Choroid plexus epithelial cell (primary cell): ENCODE measurements at regions not wholly inside any gene's neighbourhood (a gene's known extent, or its start where the extent isn't known, plus 50 kb on each side); places are given as distances from the start of the nearest gene placed in this dataset.
"Not testable (repeated sequence)": the region's sequence is repeated elsewhere in the genome, so short reads cannot be mapped to it uniquely, and the experiment has no call there.

Experiments
- DNase-seq: peaks from one replicate; pipeline ENCODE4 v3.0.0-alpha.2; 2010; ENCODE audit warnings: low read depth
- H3K4me3 ChIP-seq: 2 replicates; pipeline ENCODE4 v1.5.1; 2011; ENCODE audit warnings: low read depth, mild to moderate bottlenecking, control low read depth, low read length, moderate library complexity
- TF ChIP-seq, protein P1 (sequence below): conservative IDR thresholded peaks from 2 replicates; pipeline ENCODE4 v1.5.1; 2011; ENCODE audit warnings: low read depth, mild to moderate bottlenecking, control low read depth, inconsistent platforms, low read length, moderate library complexity

DNA sequence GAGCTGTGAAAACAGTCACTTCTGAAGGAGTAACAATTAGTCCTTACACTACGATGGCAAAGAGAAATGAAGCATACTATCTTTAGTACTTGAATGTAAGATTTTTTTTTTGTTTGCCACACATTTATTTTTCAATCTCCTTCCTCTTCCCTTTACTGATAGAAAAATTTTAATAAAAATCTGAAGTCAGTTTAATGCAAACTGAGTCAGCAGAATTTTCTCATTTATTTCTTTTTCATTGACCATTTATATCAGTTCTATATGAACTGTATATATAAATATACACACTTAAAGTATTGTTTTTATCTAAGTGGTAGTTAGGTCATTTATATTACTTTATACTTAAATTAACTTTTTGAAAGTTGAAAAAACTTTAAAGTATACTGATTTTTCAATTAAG is 1009.1 kb upstream of the SPRY2 start:
- no peak for DNase-seq
- H3K4me3 ChIP-seq: no peak overlapping the region

DNA sequence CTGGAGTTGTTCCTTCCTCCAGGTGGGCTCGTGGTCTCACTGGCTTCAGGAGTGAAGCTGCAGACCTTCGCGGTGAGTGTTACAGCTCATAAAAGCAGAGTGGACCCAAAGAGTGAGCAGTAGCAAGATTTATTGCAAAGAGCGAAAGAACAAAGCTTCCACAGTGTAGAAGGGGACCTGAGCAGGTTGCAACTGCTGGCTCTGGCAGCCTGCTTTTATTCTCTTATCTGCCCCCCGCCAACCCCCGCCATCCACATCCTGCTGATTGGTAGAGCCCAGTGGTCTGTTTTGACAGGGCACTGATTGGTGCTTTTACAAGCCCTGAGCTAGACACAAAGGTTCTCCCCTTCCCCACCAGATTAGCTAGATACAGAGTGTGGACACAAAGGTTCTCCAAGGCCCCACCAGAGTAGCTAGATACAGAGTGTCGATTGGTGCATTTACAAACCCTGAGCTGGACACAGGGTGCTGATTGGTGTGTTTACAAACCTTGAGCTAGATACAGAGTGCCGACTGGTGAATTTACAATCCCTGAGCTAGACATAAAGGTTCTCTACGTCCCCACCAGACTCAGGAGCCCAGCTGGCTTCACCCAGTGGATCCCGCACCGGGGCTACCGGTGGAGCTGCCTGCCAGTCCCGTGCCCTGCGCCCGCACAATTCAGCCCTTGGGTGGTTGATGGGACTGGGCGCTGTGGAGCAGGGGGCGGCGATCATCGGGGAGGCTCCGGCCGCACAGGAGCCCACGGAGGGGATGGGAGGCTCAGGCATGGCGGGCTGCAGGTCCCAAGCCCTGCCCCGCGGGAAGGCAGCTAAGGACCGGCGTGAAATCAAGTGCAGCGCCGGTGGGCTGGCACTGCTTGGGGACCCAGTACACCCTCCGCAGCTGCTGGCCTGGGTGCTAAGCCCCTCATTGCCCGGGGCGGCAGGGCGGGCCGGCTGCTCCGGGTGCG is 999.5 kb upstream of the SPRY2 start:
- not testable (repeated sequence) for H3K4me3 ChIP-seq, DNase-seq

More for the DNA sequence above, 1009.1 kb upstream of the SPRY2 start:
- TF ChIP-seq, protein P1, sequence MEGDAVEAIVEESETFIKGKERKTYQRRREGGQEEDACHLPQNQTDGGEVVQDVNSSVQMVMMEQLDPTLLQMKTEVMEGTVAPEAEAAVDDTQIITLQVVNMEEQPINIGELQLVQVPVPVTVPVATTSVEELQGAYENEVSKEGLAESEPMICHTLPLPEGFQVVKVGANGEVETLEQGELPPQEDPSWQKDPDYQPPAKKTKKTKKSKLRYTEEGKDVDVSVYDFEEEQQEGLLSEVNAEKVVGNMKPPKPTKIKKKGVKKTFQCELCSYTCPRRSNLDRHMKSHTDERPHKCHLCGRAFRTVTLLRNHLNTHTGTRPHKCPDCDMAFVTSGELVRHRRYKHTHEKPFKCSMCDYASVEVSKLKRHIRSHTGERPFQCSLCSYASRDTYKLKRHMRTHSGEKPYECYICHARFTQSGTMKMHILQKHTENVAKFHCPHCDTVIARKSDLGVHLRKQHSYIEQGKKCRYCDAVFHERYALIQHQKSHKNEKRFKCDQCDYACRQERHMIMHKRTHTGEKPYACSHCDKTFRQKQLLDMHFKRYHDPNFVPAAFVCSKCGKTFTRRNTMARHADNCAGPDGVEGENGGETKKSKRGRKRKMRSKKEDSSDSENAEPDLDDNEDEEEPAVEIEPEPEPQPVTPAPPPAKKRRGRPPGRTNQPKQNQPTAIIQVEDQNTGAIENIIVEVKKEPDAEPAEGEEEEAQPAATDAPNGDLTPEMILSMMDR: no peak

DNA sequence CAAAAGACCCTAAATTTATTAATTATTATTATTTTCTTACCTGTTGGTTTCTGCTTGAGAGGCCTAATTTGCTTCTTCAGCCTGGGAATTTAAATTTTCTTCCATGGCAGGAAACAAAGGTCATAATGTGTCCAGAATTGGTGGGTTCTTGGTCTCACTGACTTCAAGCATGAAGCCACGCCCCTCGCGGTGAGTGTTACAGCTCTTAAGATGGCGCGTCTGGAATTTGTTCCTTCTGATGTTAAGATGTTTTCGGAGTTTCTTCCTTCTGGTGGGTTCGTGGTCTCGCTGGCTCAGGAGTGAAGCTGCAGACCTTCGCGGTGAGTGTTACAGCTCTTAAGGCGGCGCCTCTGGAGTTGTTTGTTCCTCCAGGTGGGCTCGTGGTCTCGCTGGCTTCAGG is 998.7 kb upstream of the SPRY2 start:
- not testable (repeated sequence) for H3K4me3 ChIP-seq, DNase-seq

DNA sequence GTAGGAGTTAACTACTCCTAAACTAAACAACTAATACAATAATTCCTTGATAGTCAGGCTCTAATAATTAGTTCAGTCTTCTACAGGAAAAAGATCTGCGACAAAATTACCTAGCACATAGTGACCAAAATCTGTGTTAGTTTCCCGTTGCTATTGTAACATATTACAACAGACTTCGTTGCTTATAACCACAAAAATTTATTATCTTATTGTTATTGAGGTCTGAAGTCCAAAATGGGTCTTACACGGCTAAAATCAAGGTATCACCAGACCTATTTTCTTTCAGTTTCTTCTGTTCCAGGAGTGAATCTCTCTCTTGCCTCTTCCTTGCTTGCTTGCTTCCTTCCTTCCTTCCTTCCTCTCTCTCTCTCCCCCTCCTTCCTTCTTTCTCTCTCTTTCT is 993.6 kb upstream of the SPRY2 start:
- DNase-seq: no peak
- no peak overlapping the region for H3K4me3 ChIP-seq
- TF ChIP-seq, protein P1: no peak

DNA sequence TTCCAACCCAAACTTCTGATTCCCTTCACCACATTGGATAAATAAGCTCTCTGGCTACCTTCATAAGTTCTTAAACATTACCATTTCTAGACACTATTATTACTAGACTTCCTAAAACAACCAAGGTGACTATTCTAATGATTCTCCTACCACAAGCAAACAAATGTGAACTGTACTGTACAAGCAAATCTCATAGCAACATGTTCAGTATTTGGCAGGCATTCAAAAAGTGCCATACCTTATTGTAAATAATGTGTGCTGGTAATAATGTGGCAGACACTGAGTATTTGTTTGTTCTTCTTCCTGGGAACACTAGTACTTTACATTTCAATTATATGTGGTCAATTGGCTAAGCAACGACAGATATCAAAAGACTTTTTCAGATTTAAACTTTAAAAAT is 986.0 kb upstream of the SPRY2 start:
- H3K4me3 ChIP-seq: no peak overlapping the region
- TF ChIP-seq, protein P1: no peak
- DNase-seq: no peak

DNA sequence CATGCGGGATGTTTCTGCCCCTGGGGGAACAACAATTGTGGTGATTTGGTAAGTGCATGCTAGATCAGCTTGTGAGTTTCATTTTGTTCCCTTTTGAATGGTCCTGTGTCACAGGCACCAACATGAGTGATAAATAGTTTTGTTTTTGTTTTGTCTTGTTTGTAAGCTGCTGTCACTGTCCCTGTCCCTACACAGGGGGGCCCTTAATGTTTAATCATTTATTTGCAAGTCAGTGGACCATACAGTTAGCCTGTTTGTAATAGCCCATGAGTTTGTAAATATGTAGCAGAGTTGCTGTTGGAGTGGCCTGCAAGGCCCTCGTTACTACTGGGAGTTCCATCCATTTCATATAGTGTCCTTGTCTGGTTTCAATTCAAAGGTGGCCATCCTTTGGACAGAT is 979.6 kb upstream of the SPRY2 start:
- TF ChIP-seq, protein P1: no peak
- H3K4me3 ChIP-seq: no peak overlapping the region
- no peak for DNase-seq

DNA sequence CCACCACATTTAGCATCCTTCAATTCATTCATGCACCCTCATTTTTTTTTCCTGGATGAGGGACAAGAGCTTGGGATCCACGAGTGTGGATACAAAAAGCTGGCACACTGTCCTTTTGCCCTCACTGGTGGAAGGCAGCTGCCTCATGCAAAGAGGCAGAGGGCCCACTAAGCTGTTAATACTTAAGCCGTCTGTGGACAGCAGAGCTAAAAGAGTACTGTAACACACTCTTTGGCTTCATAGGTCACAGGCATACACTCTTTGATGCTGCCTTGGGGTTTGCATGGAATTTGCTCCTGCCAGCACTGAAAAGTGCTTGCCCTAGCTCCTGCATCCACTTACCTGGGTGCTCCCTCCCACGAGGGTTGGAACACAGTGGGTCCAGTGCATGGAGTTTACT is 978.4 kb upstream of the SPRY2 start:
- TF ChIP-seq, protein P1: no peak
- no peak overlapping the region for H3K4me3 ChIP-seq
- no peak for DNase-seq

DNA sequence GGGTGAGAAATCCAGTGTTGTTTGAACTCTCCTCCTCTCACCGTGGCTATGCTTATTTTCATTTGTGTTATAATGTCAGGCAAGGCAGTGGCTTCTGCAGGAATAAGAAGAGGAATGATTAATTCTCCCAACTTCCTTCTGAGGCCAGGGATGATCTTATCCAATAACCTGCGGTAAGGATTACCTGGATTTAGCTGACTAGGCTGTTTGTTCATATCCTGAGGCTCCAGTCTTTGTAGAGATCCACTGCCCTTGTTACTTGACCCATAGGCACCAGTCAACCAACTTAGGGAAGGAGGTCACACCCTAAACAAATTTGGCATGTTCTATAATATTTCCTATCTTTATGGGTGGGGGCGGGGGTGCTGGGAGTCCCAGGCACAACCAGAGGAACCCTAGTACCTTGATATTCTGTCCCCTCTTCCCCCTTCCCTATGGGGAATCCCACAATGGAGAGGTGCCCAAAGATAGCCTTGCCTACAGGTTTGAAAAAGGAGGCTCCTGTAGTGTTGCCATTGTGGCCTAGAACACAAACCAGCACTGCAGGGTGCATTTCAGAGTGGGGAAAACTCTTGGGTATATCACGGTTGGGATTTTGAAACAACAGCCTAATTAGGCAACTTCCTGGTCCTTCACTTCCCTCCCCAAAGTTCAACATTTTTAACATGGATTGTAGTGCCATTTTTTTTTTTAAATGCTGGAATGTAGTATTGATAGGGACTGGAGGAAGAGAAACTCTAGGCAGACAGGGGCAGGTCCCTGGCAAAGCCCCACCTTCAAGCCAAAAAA is 977.5 kb upstream of the SPRY2 start:
- TF ChIP-seq, protein P1: no peak
- H3K4me3 ChIP-seq: no peak overlapping the region

More for the DNA sequence above, 977.5 kb upstream of the SPRY2 start:
- no peak for DNase-seq
